BLaER1 treated with 17β-estradiol and CSF1 and Interleukin-3, amounts not matched to agents 10 nM and 100 nM (cell line): ENCODE measurements at regions not wholly inside any gene's neighbourhood (a gene's known extent, or its start where the extent isn't known, plus 50 kb on each side); places are given as distances from the start of the nearest gene placed in this dataset.

Experiments used
- H3K27ac ChIP-seq, 11 experiments: shearing (Covaris generic); formaldehyde crosslinking; 2 replicates each; pipeline ENCODE4 v1.8.1; 2022
- H3K27me3 ChIP-seq, 11 experiments: shearing (Covaris generic); formaldehyde crosslinking; 2 replicates each; pipeline ENCODE4 v1.8.1; 2022
- H3K36me3 ChIP-seq, 11 experiments: shearing (Covaris generic); formaldehyde crosslinking; 2 replicates each; pipeline ENCODE4 v1.8.1; 2022
- H3K4me1 ChIP-seq, 10 experiments: shearing (Covaris generic); formaldehyde crosslinking; 2 replicates each; pipeline ENCODE4 v1.8.1; 2022
- H3K4me2 ChIP-seq, 11 experiments: shearing (Covaris generic); formaldehyde crosslinking; 2 replicates each; pipeline ENCODE4 v1.8.1; 2022
- H3K4me3 ChIP-seq, 10 experiments: shearing (Covaris generic); formaldehyde crosslinking; 2 replicates each; pipeline ENCODE4 v1.8.1; 2022
- H3K9ac ChIP-seq, 11 experiments: shearing (Covaris generic); formaldehyde crosslinking; 2 replicates each; pipeline ENCODE4 v1.8.1; 2022
- H3K9me3 ChIP-seq, 11 experiments: shearing (Covaris generic); formaldehyde crosslinking; replicated peaks in 1 of 11; 2 replicates each; pipeline ENCODE4 v1.8.1; 2022
- H4K20me1 ChIP-seq, 11 experiments: shearing (Covaris generic); formaldehyde crosslinking; 2 replicates each; pipeline ENCODE4 v1.8.1; 2022
- Cebpa-rat ChIP-seq, 11 experiments: shearing (Covaris generic); IDR thresholded peaks; 2 replicates each; pipeline ENCODE4 v1.8.1; 2022

- Histone ChIP-seq H3K4me1 (no peaks in the 10 kb centered on the region), H3K4me2 (no peak overlapping the region), H4K20me1 (no peaks in the 10 kb centered on the region), H3K4me3 (no peak overlapping the region), H3K9me3 (no peaks in the 10 kb centered on the region), H3K27me3 (no peaks in the 10 kb centered on the region), H3K36me3 (no peaks in the 10 kb centered on the region), H3K27ac (no peak overlapping the region), H3K9ac (no peak overlapping the region)
- no peak for TF ChIP-seq Cebpa-rat (IDR thresholded peaks at IDR 0.05)
Observed at GRCh38 chr5:88452820-88453219, 184.2 kb upstream of the TMEM161B start.

- Histone ChIP-seq H3K4me2 (no peak overlapping the region), H3K36me3 (no peaks in the 10 kb centered on the region), H3K4me3 (no peak overlapping the region), H3K4me1 (no peaks in the 10 kb centered on the region), H3K9ac (no peak overlapping the region), H4K20me1 (no peaks in the 10 kb centered on the region), H3K9me3 (no peaks in the 10 kb centered on the region), H3K27me3 (no peaks in the 10 kb centered on the region), H3K27ac (no peak overlapping the region)
- no peak for TF ChIP-seq Cebpa-rat (IDR thresholded peaks at IDR 0.05)
Observed at GRCh38 chr5:88450239-88450638, 181.6 kb upstream of the TMEM161B start.

DNA sequence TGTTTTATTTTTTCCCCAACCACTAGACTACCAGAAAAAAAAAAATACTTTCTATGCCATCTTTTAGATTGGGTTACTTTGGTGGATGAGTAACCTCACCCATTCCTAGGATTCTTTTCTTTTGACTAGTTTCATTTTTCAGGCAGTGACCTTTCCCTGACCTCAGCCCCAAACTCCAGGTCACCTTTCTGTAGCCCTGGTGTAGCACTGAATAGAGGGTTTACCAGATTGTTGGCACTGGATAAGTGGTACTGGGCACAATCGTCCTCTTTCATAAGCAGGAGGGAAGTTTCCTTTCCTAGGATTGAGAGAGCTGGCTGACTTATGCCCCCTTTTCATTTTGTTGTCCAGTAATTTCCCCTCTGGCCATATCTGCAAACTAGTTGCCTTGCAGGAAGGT, 169.4 kb upstream of the TMEM161B start:
- Histone ChIP-seq H3K27ac (no peak overlapping the region), H3K4me3 (no peak overlapping the region), H3K9ac (no peak overlapping the region), H3K4me1 (no peaks in the 10 kb centered on the region), H3K36me3 (no peaks in the 10 kb centered on the region), H3K4me2 (no peak overlapping the region), H3K27me3 (no peaks in the 10 kb centered on the region), H3K9me3 (no peaks in the 10 kb centered on the region), H4K20me1 (no peaks in the 10 kb centered on the region)
- no peak for TF ChIP-seq Cebpa-rat (IDR thresholded peaks at IDR 0.05)

GRCh38 chr5:88436290-88436689, 167.6 kb upstream of the TMEM161B start:
- H3K4me1 ChIP-seq, result no peaks in the 10 kb centered on the region
- peaks cover 0 to 3% (median 0%) of the 10 kb centered on the region in 11 experiments; a peak in 2 of 22 replicates for H3K9me3 ChIP-seq
- H3K36me3 ChIP-seq, result no peaks in the 10 kb centered on the region
- no peak overlapping the region for H3K9ac ChIP-seq
- H3K27me3 ChIP-seq, result no peaks in the 10 kb centered on the region
- H4K20me1 ChIP-seq, result no peaks in the 10 kb centered on the region
- H3K4me2 ChIP-seq, result no peak overlapping the region
- no peak overlapping the region for H3K4me3 ChIP-seq
- peak in 6 of 11 experiments; percentile 23 to 57 (median 50); a peak in 4 of 22 replicates for TF ChIP-seq Cebpa-rat (IDR thresholded peaks at IDR 0.05)
- H3K27ac ChIP-seq, result no peak overlapping the region

- Histone ChIP-seq H3K27me3 (no peaks in the 10 kb centered on the region), H4K20me1 (no peaks in the 10 kb centered on the region), H3K9me3 (peaks cover 0 to 21% (median 0%) of the 10 kb centered on the region in 11 experiments; a peak in 10 of 22 replicates), H3K4me1 (no peaks in the 10 kb centered on the region), H3K36me3 (no peaks in the 10 kb centered on the region), H3K27ac (no peak overlapping the region), H3K9ac (no peak overlapping the region), H3K4me3 (no peak overlapping the region), H3K4me2 (no peak overlapping the region)
- peak in 1 of 11 experiments; percentile 32; a peak in 1 of 22 replicates for TF ChIP-seq Cebpa-rat (IDR thresholded peaks at IDR 0.05)
Observed at GRCh38 chr5:88428633-88429032, 160.0 kb upstream of the TMEM161B start.

- Histone ChIP-seq H3K9me3 (peaks cover 0 to 21% (median 0%) of the 10 kb centered on the region in 11 experiments; a peak in 10 of 22 replicates), H3K27me3 (no peaks in the 10 kb centered on the region), H3K4me3 (no peak overlapping the region), H3K4me1 (no peaks in the 10 kb centered on the region), H3K27ac (no peak overlapping the region), H3K9ac (no peak overlapping the region), H3K4me2 (no peak overlapping the region), H3K36me3 (no peaks in the 10 kb centered on the region), H4K20me1 (no peaks in the 10 kb centered on the region)
- no peak for TF ChIP-seq Cebpa-rat (IDR thresholded peaks at IDR 0.05)
Observed at GRCh38 chr5:88426441-88426840, 157.8 kb upstream of the TMEM161B start.

DNA sequence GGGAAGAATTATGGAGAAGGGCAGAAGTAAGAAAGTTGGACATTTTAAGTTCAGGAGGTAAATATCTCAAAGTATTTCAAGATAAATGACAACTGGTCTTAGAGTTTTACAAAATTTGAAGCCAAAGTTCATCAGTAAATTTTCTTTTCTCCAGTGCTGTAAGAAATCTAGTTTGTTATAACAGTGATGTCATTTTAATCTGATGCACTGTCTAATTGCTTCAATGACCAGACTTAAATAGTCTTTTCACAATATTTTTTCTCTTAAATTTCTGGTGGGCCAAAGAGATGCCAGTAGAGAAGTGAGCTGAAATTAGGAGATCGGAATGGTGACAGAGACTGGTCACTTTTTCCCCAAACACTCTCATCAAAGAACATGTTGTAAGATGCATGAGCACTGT, 156.5 kb upstream of the TMEM161B start:
- no peak overlapping the region for H3K4me2 ChIP-seq
- TF ChIP-seq Cebpa-rat (IDR thresholded peaks at IDR 0.05), result no peak

DNA sequence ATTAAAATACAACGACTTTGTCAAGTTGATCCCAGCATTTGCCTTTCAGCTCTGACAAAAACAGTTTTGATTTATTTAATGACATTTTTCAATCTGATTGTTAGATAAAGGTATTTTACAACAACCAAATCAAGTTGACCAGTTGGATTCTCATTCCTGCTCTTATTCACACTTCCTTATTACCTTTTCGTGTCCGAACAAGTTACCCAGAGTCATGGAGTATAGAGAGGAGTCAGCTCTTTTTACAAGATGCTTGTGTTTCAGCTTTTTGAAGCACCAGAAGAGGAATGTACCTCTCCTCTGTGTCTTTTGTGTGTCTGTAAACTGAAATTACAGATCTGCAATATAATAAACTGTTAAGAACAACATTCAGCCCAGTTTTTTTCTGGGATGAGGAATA, 151.3 kb upstream of the TMEM161B start:
- H3K27me3 ChIP-seq, result no peaks in the 10 kb centered on the region
- H4K20me1 ChIP-seq, result no peaks in the 10 kb centered on the region
- H3K9ac ChIP-seq, result no peak overlapping the region
- no peaks in the 10 kb centered on the region for H3K9me3 ChIP-seq
- H3K4me2 ChIP-seq, result no peak overlapping the region
- TF ChIP-seq Cebpa-rat (IDR thresholded peaks at IDR 0.05), result no peak
- H3K27ac ChIP-seq, result no peak overlapping the region
- no peaks in the 10 kb centered on the region for H3K4me1 ChIP-seq
- no peak overlapping the region for H3K4me3 ChIP-seq
- H3K36me3 ChIP-seq, result no peaks in the 10 kb centered on the region

More for the DNA sequence above, 156.5 kb upstream of the TMEM161B start:
- Histone ChIP-seq H3K4me1 (no peaks in the 10 kb centered on the region), H3K4me3 (no peak overlapping the region), H3K27me3 (no peaks in the 10 kb centered on the region), H4K20me1 (no peaks in the 10 kb centered on the region), H3K9me3 (peaks cover 0 to 11% (median 0%) of the 10 kb centered on the region in 11 experiments; a peak in 7 of 22 replicates), H3K9ac (no peak overlapping the region), H3K27ac (no peak overlapping the region), H3K36me3 (no peaks in the 10 kb centered on the region)

DNA sequence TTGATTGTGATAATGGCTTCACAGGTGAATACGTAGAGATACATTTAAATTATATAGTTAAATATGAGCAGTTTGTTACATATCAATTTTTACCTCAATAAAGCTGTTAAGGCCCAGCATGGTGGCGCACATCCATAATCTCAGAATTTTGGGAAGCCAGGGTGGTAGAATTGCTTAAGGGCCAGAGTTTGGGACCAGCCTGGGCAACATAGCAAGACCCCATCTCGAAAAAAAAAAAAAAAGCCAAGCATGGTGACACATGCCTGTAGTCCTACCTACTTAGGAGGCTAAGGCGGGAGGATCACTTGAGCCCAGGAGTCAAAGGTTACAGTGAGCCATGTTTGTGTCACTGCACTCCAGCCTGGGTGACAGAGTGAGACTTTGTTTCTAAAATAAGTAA, 138.7 kb upstream of the TMEM161B start:
- Histone ChIP-seq H3K4me2 (no peak overlapping the region), H3K27me3 (no peaks in the 10 kb centered on the region), H4K20me1 (no peaks in the 10 kb centered on the region), H3K9ac (no peak overlapping the region), H3K27ac (no peak overlapping the region), H3K4me3 (no peak overlapping the region), H3K36me3 (no peaks in the 10 kb centered on the region), H3K4me1 (no peaks in the 10 kb centered on the region; a peak in 1 of 20 replicates), H3K9me3 (no peaks in the 10 kb centered on the region)
- TF ChIP-seq Cebpa-rat (IDR thresholded peaks at IDR 0.05), result no peak

DNA sequence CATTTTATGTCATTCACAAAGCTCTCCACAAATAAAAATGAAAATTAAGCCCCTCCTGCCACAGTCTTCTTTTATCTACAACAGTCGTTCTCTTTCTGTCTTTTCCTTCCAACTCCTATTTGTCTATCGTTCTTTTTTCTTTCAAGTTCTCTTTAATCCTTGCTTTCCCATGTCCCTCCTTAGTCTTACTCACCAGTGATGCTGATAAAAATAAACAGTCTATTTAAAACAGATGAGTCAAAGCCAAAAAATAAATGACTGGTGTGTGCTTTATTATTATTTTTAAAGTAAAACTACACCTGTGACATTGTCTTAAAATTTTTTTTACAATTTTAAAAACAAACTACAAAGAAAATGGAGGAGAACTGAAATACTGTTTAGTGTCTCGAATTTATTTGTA, 137.1 kb upstream of the TMEM161B start:
- TF ChIP-seq Cebpa-rat (IDR thresholded peaks at IDR 0.05), result no peak
- H3K9me3 ChIP-seq, result no peaks in the 10 kb centered on the region
- no peak overlapping the region for H3K4me2 ChIP-seq
- H3K4me3 ChIP-seq, result no peak overlapping the region
- no peaks in the 10 kb centered on the region for H4K20me1 ChIP-seq
- H3K36me3 ChIP-seq, result no peaks in the 10 kb centered on the region
- no peak overlapping the region for H3K9ac ChIP-seq
- no peaks in the 10 kb centered on the region; a peak in 1 of 20 replicates for H3K4me1 ChIP-seq
- no peaks in the 10 kb centered on the region for H3K27me3 ChIP-seq
- no peak overlapping the region for H3K27ac ChIP-seq
